Keratinocyte (primary cell): ENCODE measurements at regions not wholly inside any gene's neighbourhood (a gene's known extent, or its start where the extent isn't known, plus 50 kb on each side); places are given as distances from the start of the nearest gene placed in this dataset.

Experiments
- DNase-seq: peaks from one replicate; pipeline ENCODE4 v3.0.0-alpha.2; 2011; ENCODE audit warnings: low read depth, missing footprints, low spot score
- FAIRE-seq: peaks from 2 replicates; lab custom pipeline; 2011; peaks lifted over from hg19 to GRCh38; lab: Jason Lieb, UNC
- H2AFZ ChIP-seq: 2 replicates; pipeline ENCODE4 v1.6.0; 2012; ENCODE audit warnings: low read length, control low read depth, inconsistent platforms; ENCODE audit not compliant: control insufficient read depth
- H3K27ac ChIP-seq: 2 replicates; pipeline ENCODE4 v1.5.1; 2011; ENCODE audit warnings: low read length; ENCODE audit not compliant: control insufficient read depth, insufficient read depth
- H3K27me3 ChIP-seq: 3 replicates; pipeline ENCODE4 v1.6.0; 2011; ENCODE audit warnings: low read length; ENCODE audit not compliant: control insufficient read depth, insufficient read depth; ENCODE audit errors: extremely low read depth
- H3K36me3 ChIP-seq, 2 experiments: 2 replicates in 1 of 2; 3 replicates in 1 of 2; pipeline ENCODE4 v1.5.1; 2011; ENCODE audit warnings: low read length in 2 of 2, mild to moderate bottlenecking in 1 of 2; ENCODE audit not compliant: control insufficient read depth in 2 of 2, insufficient read depth in 2 of 2; ENCODE audit errors: extremely low read depth in 1 of 2
- H3K4me1 ChIP-seq: 3 replicates; pipeline ENCODE4 v1.5.1; 2011; ENCODE audit warnings: low read length; ENCODE audit not compliant: control insufficient read depth, insufficient read depth; ENCODE audit errors: extremely low read depth
- H3K4me2 ChIP-seq: 3 replicates; pipeline ENCODE4 v1.6.0; 2011; ENCODE audit warnings: low read depth, low read length; ENCODE audit not compliant: control insufficient read depth, insufficient read depth; ENCODE audit errors: extremely low read depth
- H3K4me3 ChIP-seq, 3 experiments: fragments of 200-600 bp in 1 of 3; sonication (generic) in 1 of 3; 2 replicates in 2 of 3; 3 replicates in 1 of 3; pipeline ENCODE4 v1.5.1; 2011 to 2016; ENCODE audit warnings: low read length in 3 of 3, mild to moderate bottlenecking in 3 of 3, control low read depth in 2 of 3, inconsistent platforms in 1 of 3, low read depth in 1 of 3, mixed read lengths in 1 of 3, mixed run types in 1 of 3, moderate library complexity in 1 of 3; ENCODE audit not compliant: control insufficient read depth in 2 of 3, insufficient read depth in 2 of 3; ENCODE audit errors: extremely low read depth in 1 of 3
- H3K79me2 ChIP-seq: 2 replicates; pipeline ENCODE4 v1.6.0; 2012; ENCODE audit warnings: low read length; ENCODE audit not compliant: control insufficient read depth, insufficient read depth
- H3K9ac ChIP-seq: 3 replicates; pipeline ENCODE4 v1.6.0; 2011; ENCODE audit warnings: low read length; ENCODE audit not compliant: control insufficient read depth, insufficient read depth; ENCODE audit errors: extremely low read depth
- H3K9me1 ChIP-seq: 3 replicates; pipeline ENCODE4 v1.6.0; 2011; ENCODE audit warnings: low read length; ENCODE audit not compliant: control insufficient read depth, insufficient read depth; ENCODE audit errors: extremely low read depth
- H3K9me3 ChIP-seq: 2 replicates; pipeline ENCODE4 v1.5.1; 2012; ENCODE audit warnings: low read depth, low read length; ENCODE audit not compliant: control insufficient read depth
- H4K20me1 ChIP-seq: 3 replicates; pipeline ENCODE4 v1.6.0; 2011; ENCODE audit warnings: low read length; ENCODE audit not compliant: control insufficient read depth, insufficient read depth; ENCODE audit errors: extremely low read depth
- CTCF ChIP-seq, 3 experiments: IDR thresholded peaks in 1 of 3; conservative IDR thresholded peaks in 1 of 3; optimal IDR thresholded peaks in 1 of 3; 2 replicates in 2 of 3; 3 replicates in 1 of 3; pipeline versions ENCODE3 to v1.5.1; 2011; ENCODE audit warnings: low read length in 3 of 3, mild to moderate bottlenecking in 3 of 3, moderate library complexity in 2 of 3, control low read depth in 1 of 3, inconsistent platforms in 1 of 3; ENCODE audit not compliant: insufficient read depth in 2 of 3; ENCODE audit errors: extremely low read depth in 1 of 3
- EZH2 ChIP-seq: IDR thresholded peaks from one replicate; pipeline ENCODE4 v1.6.1; 2012; ENCODE audit warnings: inconsistent platforms, mild to moderate bottlenecking, low read length, moderate library complexity
- dilution Hi-C: fragments of 300-500 bp; cut with MboI; formaldehyde crosslinking; loops from one replicate; pipeline ENCODE4 v1.7.0; 2020; ENCODE audit warnings: low sequenced_read_pairs; ENCODE audit not compliant: extremely low pct_ligation_motif_present

- Histone ChIP-seq H2AFZ (no peak overlapping the region), H3K9me1 (no peaks in the 10 kb centered on the region), H3K4me3 (no peak overlapping the region), H3K9ac (no peak overlapping the region), H3K9me3 (no peaks in the 10 kb centered on the region), H3K27ac (no peak overlapping the region), H3K4me1 (peaks cover 17% of the 10 kb centered on the region), H3K79me2 (no peaks in the 10 kb centered on the region), H4K20me1 (no peaks in the 10 kb centered on the region), H3K27me3 (no peaks in the 10 kb centered on the region), H3K36me3 (no peaks in the 10 kb centered on the region), H3K4me2 (no peak overlapping the region)
- dilution Hi-C loops: no loop called here
- DNase-seq (no peak), FAIRE-seq (no peak)
- TF ChIP-seq CTCF (optimal IDR thresholded peaks at IDR 0.05 in 1 of 3, IDR thresholded peaks at IDR 0.05 in 1 of 3, conservative IDR thresholded peaks at IDR 0.05 in 1 of 3; ENCODE audit: extremely low read depth in 1 of 3, insufficient read depth in 2 of 3, low read length in 3 of 3): no peak
- no peak for TF ChIP-seq EZH2
Observed at GRCh38 chr4:24396988-24397387, 187.4 kb downstream of the DHX15 start.

- FAIRE-seq (no peak), DNase-seq (no peak)
- no peaks in the 10 kb centered on the region for H3K9me3 ChIP-seq
- H3K79me2 ChIP-seq: no peaks in the 10 kb centered on the region
- H3K4me3 ChIP-seq: no peak overlapping the region
- TF ChIP-seq CTCF (optimal IDR thresholded peaks at IDR 0.05 in 1 of 3, IDR thresholded peaks at IDR 0.05 in 1 of 3, conservative IDR thresholded peaks at IDR 0.05 in 1 of 3; ENCODE audit: extremely low read depth in 1 of 3, insufficient read depth in 2 of 3, low read length in 3 of 3) (peak in 1 of 3 experiments; percentile 13), EZH2 (no peak)
- no peaks in the 10 kb centered on the region for H3K27me3 ChIP-seq
- peaks cover 17% of the 10 kb centered on the region for H3K4me1 ChIP-seq
- H3K4me2 ChIP-seq: no peak overlapping the region
- H3K9ac ChIP-seq: no peak overlapping the region
- H3K27ac ChIP-seq: no peak overlapping the region
- H3K9me1 ChIP-seq: no peaks in the 10 kb centered on the region
- no peak overlapping the region for H2AFZ ChIP-seq
- no peaks in the 10 kb centered on the region for H3K36me3 ChIP-seq
- no peaks in the 10 kb centered on the region for H4K20me1 ChIP-seq
- dilution Hi-C loops: no loop called here
Observed at GRCh38 chr4:24395937-24396336, 188.4 kb downstream of the DHX15 start.
